Left lung (tissue), 4 donors: ENCODE measurements at regions not wholly inside any gene's neighbourhood (a gene's known extent, or its start where the extent isn't known, plus 50 kb on each side); places are given as distances from the start of the nearest gene placed in this dataset.
A peak's percentile ranks its signal among the peaks of the same experiment; 100 is the strongest.

ENCODE experiments used
- ATAC-seq: fragments of 200-7000 bp; cut with Tn5 transposase; one replicate; pipeline ENCODE4 v1.9.1; 2020; ENCODE audit warnings: moderate library complexity
- DNase-seq, 4 donors: peaks; one replicate each; pipeline ENCODE4 v3.0.0-alpha.2; 2013 to 2020
- H3K27ac ChIP-seq, 2 donors: fragments of 200-600 bp; sonication (generic) in 1 of 2; one replicate each; pipeline versions ENCODE4 v1.5.0 to v1.8.0; 2020 to 2021
- H3K27me3 ChIP-seq, 2 donors: fragments of 200-600 bp; sonication (generic) in 1 of 2; one replicate each; pipeline versions ENCODE4 v1.5.0 to v1.8.0; 2020 to 2021
- H3K36me3 ChIP-seq, 2 donors: fragments of 200-600 bp; sonication (generic) in 1 of 2; one replicate each; pipeline versions ENCODE4 v1.5.0 to v1.8.0; 2020 to 2021
- H3K4me1 ChIP-seq, 2 donors: fragments of 200-600 bp; one replicate each; pipeline ENCODE4 v1.8.0; 2021
- H3K4me3 ChIP-seq, 2 donors: fragments of 200-600 bp; sonication (generic) in 1 of 2; one replicate each; pipeline versions ENCODE4 v1.5.0 to v1.8.0; 2020 to 2021; ENCODE audit warnings: mild to moderate bottlenecking in 1 of 2
- H3K9me3 ChIP-seq, 2 donors: fragments of 200-600 bp; sonication (generic) in 1 of 2; one replicate each; pipeline versions ENCODE4 v1.5.0 to v1.8.0; 2020 to 2021
- intact Hi-C, 2 donors: fragments of 100-400 bp; cut with DNase I; formaldehyde crosslinking; loops; one replicate each; pipeline versions ENCODE4 v1.11.2 to v1.14.2; 2022
- TF ChIP-seq, protein P1 (sequence below), 2 donors: fragments of 200-600 bp; sonication (generic) in 1 of 2; IDR thresholded peaks; one replicate each; pipeline versions ENCODE4 v1.5.0 to v1.8.0; 2021; ENCODE audit warnings: antibody characterized with exemption in 2 of 2
- donor health status: DM: no; HTN: yes; CAD: no.
- donor health status: DM: no; HTN: no; CAD: no.

DNA sequence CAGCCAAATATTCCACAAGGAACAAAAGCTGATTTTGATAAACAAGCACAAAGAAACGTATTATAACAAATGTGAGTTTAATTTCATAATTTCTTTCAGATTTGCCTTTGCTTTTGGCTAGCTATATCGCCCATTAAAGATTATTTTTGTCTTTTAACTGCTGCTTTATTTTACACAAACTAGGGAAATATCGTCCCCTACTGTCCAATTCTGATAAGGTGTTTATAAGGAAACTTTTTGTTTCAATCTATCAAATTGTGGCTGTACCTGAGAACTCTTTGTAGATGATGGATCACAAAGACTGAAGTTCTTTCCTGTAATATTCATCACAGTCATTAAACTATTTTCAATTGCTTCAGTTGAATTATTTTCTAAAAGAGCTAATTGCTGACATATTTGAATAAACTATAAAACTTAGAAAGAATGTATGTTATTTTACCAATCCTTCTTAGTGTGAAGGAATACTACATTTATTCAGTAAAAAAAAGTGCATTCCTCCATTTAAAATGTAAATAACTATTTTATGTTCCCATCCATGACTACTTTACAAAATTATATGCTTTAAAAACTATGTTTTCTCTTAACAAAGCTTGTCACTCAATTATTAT, 431.3 kb upstream of the ITGA1 start:
- H3K36me3 ChIP-seq = no peaks in the 10 kb centered on the region
- intact Hi-C loops = no loop called here
- no peaks in the 10 kb centered on the region for H3K27me3 ChIP-seq
- no peaks in the 10 kb centered on the region for H3K4me1 ChIP-seq
- ATAC-seq = no peak
- DNase-seq = peak in 1 of 4 donors; percentile 16
- no peaks in the 10 kb centered on the region for H3K9me3 ChIP-seq
- TF ChIP-seq, protein P1, sequence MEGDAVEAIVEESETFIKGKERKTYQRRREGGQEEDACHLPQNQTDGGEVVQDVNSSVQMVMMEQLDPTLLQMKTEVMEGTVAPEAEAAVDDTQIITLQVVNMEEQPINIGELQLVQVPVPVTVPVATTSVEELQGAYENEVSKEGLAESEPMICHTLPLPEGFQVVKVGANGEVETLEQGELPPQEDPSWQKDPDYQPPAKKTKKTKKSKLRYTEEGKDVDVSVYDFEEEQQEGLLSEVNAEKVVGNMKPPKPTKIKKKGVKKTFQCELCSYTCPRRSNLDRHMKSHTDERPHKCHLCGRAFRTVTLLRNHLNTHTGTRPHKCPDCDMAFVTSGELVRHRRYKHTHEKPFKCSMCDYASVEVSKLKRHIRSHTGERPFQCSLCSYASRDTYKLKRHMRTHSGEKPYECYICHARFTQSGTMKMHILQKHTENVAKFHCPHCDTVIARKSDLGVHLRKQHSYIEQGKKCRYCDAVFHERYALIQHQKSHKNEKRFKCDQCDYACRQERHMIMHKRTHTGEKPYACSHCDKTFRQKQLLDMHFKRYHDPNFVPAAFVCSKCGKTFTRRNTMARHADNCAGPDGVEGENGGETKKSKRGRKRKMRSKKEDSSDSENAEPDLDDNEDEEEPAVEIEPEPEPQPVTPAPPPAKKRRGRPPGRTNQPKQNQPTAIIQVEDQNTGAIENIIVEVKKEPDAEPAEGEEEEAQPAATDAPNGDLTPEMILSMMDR (IDR thresholded peaks at IDR 0.05) = peak in 1 of 2 donors; percentile 60
- H3K27ac ChIP-seq = no peak overlapping the region
- H3K4me3 ChIP-seq = no peak overlapping the region

- DNase-seq (no peak), ATAC-seq (no peak)
- Histone ChIP-seq H3K9me3 (no peaks in the 10 kb centered on the region), H3K27me3 (no peaks in the 10 kb centered on the region), H3K27ac (no peak overlapping the region), H3K36me3 (no peaks in the 10 kb centered on the region), H3K4me1 (no peaks in the 10 kb centered on the region), H3K4me3 (no peak overlapping the region)
- intact Hi-C loops = no loop called here
- TF ChIP-seq, protein P1 (IDR thresholded peaks at IDR 0.05) = no peak
Measured at GRCh38 chr5:52359261-52359660, 428.5 kb upstream of the ITGA1 start.

DNA sequence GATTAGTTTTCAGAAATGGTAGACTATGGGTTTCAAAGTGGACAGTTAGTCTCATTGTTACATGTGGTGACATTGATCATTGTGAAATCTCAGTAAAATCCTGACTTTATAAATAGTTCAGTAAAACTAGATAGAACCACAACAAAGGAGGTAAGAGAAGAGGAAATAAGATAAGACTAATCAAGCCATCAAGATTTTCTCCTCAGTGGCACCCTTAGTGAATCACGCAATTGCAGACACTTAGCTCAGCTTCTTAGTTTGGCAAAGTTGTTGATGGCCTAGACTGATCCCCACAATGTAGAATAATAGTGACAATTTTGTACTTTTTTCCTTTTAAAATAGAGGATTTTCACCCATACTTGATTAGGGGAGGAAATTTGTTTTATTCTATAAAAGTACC, 426.7 kb upstream of the ITGA1 start:
- Histone ChIP-seq H3K27me3 (no peaks in the 10 kb centered on the region), H3K36me3 (no peaks in the 10 kb centered on the region), H3K4me1 (no peaks in the 10 kb centered on the region), H3K27ac (no peak overlapping the region), H3K9me3 (no peaks in the 10 kb centered on the region), H3K4me3 (no peak overlapping the region)
- intact Hi-C loops = no loop called here
- ATAC-seq = no peak
- TF ChIP-seq, protein P1 (IDR thresholded peaks at IDR 0.05) = no peak
- no peak for DNase-seq

DNA sequence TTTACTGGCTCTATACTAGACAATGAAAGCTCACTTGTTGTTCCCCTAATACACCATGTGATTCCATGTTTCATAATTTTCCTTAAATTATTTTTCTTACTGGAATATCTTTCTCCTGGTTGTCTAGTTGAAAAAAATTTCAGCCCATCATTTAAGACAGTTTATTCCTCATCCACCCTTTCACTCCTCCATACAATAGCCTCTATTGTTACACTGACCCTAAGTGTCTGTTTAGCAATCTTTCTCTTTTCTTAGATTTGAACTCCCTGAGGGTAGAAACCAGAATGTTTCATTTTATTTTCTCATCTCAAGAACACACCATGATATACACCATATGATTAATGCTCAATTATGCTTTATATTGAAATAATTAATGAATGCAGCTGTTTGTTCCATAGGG, 413.4 kb upstream of the ITGA1 start:
- TF ChIP-seq, protein P1 (IDR thresholded peaks at IDR 0.05) = no peak
- H3K27ac ChIP-seq = no peak overlapping the region
- H3K36me3 ChIP-seq = no peaks in the 10 kb centered on the region
- H3K4me1 ChIP-seq = no peaks in the 10 kb centered on the region
- no peak for ATAC-seq
- no peak for DNase-seq
- intact Hi-C loops = no loop called here
- H3K27me3 ChIP-seq = no peaks in the 10 kb centered on the region
- no peak overlapping the region for H3K4me3 ChIP-seq
- H3K9me3 ChIP-seq = no peaks in the 10 kb centered on the region

DNA sequence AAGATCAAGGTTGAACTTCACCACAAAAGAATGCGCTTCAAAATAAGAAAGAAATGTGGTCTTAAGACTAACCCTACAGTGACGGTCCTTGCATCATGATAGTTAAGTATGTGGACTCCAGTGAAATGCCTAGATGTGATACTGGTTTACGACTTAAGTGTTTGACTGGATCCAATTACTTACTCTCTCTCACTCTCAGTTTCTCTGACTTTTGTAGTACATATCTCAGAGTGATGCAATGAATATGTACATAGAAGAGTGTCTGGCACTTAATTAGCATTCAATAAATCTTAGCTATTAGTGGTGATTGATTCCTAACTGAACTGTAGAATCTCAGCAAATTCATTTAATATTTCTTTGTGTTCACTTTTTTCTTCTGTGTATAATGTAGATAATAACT, 411.7 kb upstream of the ITGA1 start:
- Histone ChIP-seq H3K4me3 (no peak overlapping the region), H3K27me3 (no peaks in the 10 kb centered on the region), H3K9me3 (no peaks in the 10 kb centered on the region), H3K4me1 (no peaks in the 10 kb centered on the region), H3K36me3 (no peaks in the 10 kb centered on the region), H3K27ac (no peak overlapping the region)
- ATAC-seq (no peak), DNase-seq (no peak)
- TF ChIP-seq, protein P1 (IDR thresholded peaks at IDR 0.05) = no peak
- intact Hi-C loops = no loop called here
